ENCODE measurements at regions not wholly inside any gene's neighbourhood (a gene's known extent, or its start where the extent isn't known, plus 50 kb on each side); places are given as distances from the start of the nearest gene placed in this dataset.

- ATAC-seq (ENCODE audit: poor library complexity) (no peak), DNase-seq (no peak)
- peaks cover 0 to 9% of the 10 kb centered on the region in 2 experiments for H3K9me3 ChIP-seq (ENCODE audit: control insufficient read depth in 1 of 2, insufficient read depth in 1 of 2, low read length in 2 of 2)
- ChIA-PET POLR2A (no interaction called here), CTCF (no interaction called here)
- no peaks in the 10 kb centered on the region for H3K36me3 Mint-ChIP-seq (ENCODE audit: low read depth)
- H3K4me3 Mint-ChIP-seq: no peak overlapping the region
- no peak for TF ChIP-seq CTCF (IDR thresholded peaks at IDR 0.05)
- H3K27me3 Mint-ChIP-seq: no peaks in the 10 kb centered on the region
- no peak overlapping the region for H3K27ac Mint-ChIP-seq
- H3K36me3 ChIP-seq (ENCODE audit: insufficient read depth, low read length): no peaks in the 10 kb centered on the region
- no peaks in the 10 kb centered on the region for H3K4me1 ChIP-seq (ENCODE audit: insufficient read depth, low read length)
- H3K27me3 ChIP-seq (ENCODE audit: control insufficient read depth in 1 of 2, insufficient read depth in 2 of 2, low read length in 2 of 2): no peaks in the 10 kb centered on the region
- H3K9me3 Mint-ChIP-seq: no peaks in the 10 kb centered on the region
- H3K4me3 ChIP-seq (ENCODE audit: low read length): no peak overlapping the region
- no peak overlapping the region for H3K27ac ChIP-seq (ENCODE audit: low read depth in 1 of 2, low read length in 2 of 2)
- H3K4me1 Mint-ChIP-seq (ENCODE audit: low read depth): no peaks in the 10 kb centered on the region
- intact Hi-C loops (cut with DNase I, micrococcal nuclease): no loop called here
These were observed 621.7 kb upstream of the HS6ST1 start for GRCh38 chr2:128940378-128940777.

GRCh38 chr2:128941751-128942150 is 623.1 kb upstream of the HS6ST1 start:
- H3K4me1 Mint-ChIP-seq (ENCODE audit: low read depth): no peaks in the 10 kb centered on the region
- H3K4me3 Mint-ChIP-seq: no peak overlapping the region
- no peak overlapping the region for H3K27ac Mint-ChIP-seq
- no peaks in the 10 kb centered on the region for H3K9me3 Mint-ChIP-seq
- ChIA-PET POLR2A (no interaction called here), CTCF (no interaction called here)
- H3K27ac ChIP-seq (ENCODE audit: low read depth in 1 of 2, low read length in 2 of 2): no peak overlapping the region
- DNase-seq (no peak), ATAC-seq (ENCODE audit: poor library complexity) (no peak)
- no peaks in the 10 kb centered on the region for H3K27me3 Mint-ChIP-seq
- TF ChIP-seq CTCF (IDR thresholded peaks at IDR 0.05): no peak
- no peaks in the 10 kb centered on the region for H3K36me3 ChIP-seq (ENCODE audit: insufficient read depth, low read length)
- peaks cover 0 to 9% of the 10 kb centered on the region in 2 experiments for H3K9me3 ChIP-seq (ENCODE audit: control insufficient read depth in 1 of 2, insufficient read depth in 1 of 2, low read length in 2 of 2)
- H3K27me3 ChIP-seq (ENCODE audit: control insufficient read depth in 1 of 2, insufficient read depth in 2 of 2, low read length in 2 of 2): no peaks in the 10 kb centered on the region
- intact Hi-C loops (cut with DNase I, micrococcal nuclease): no loop called here
- H3K4me3 ChIP-seq (ENCODE audit: low read length): no peak overlapping the region
- H3K4me1 ChIP-seq (ENCODE audit: insufficient read depth, low read length): no peaks in the 10 kb centered on the region
- no peaks in the 10 kb centered on the region for H3K36me3 Mint-ChIP-seq (ENCODE audit: low read depth)

- ChIA-PET POLR2A (no interaction called here), CTCF (no interaction called here)
- Mint-ChIP-seq H3K36me3 (ENCODE audit: low read depth) (no peaks in the 10 kb centered on the region), H3K27me3 (no peaks in the 10 kb centered on the region), H3K4me1 (ENCODE audit: low read depth) (no peaks in the 10 kb centered on the region), H3K4me3 (no peak overlapping the region), H3K27ac (no peak overlapping the region), H3K9me3 (peaks cover 2% of the 10 kb centered on the region)
- TF ChIP-seq CTCF (IDR thresholded peaks at IDR 0.05): no peak
- no peak overlapping the region for H3K4me3 ChIP-seq (ENCODE audit: low read length)
- no peak overlapping the region for H3K27ac ChIP-seq (ENCODE audit: low read depth in 1 of 2, low read length in 2 of 2)
- no peaks in the 10 kb centered on the region for H3K27me3 ChIP-seq (ENCODE audit: control insufficient read depth in 1 of 2, insufficient read depth in 2 of 2, low read length in 2 of 2)
- no peaks in the 10 kb centered on the region for H3K36me3 ChIP-seq (ENCODE audit: insufficient read depth, low read length)
- ATAC-seq (ENCODE audit: poor library complexity) (no peak), DNase-seq (no peak)
- peaks cover 0 to 32% of the 10 kb centered on the region in 2 experiments for H3K9me3 ChIP-seq (ENCODE audit: control insufficient read depth in 1 of 2, insufficient read depth in 1 of 2, low read length in 2 of 2)
- H3K4me1 ChIP-seq (ENCODE audit: insufficient read depth, low read length): no peaks in the 10 kb centered on the region
- intact Hi-C loops (cut with DNase I, micrococcal nuclease): no loop called here
These were observed 630.7 kb upstream of the HS6ST1 start for GRCh38 chr2:128949360-128949759.

Data from CD4-positive, alpha-beta T cell (primary cell).